Lower leg skin (tissue), 3 donors: ENCODE measurements at regions not wholly inside any gene's neighbourhood (a gene's known extent, or its start where the extent isn't known, plus 50 kb on each side); places are given as distances from the start of the nearest gene placed in this dataset.

Experiments used
- POLR2A ChIP-seq, 2 donors: fragments of 450-650 bp; IDR thresholded peaks; one replicate each; pipeline ENCODE4 v1.6.1; 2016 to 2017; ENCODE audit warnings: antibody characterized with exemption in 2 of 2, mild to moderate bottlenecking in 1 of 2, moderate library complexity in 1 of 2
- TF ChIP-seq, protein P1 (sequence below), 3 donors: fragments of 450-650 bp; IDR thresholded peaks; one replicate each; pipeline ENCODE4 v1.5.1; 2016; ENCODE audit warnings: antibody characterized with exemption in 3 of 3, mild to moderate bottlenecking in 3 of 3, moderate library complexity in 2 of 3

GRCh38 chr18:11339188-11339775 lies 189.9 kb upstream of the PIEZO2 start:
- TF ChIP-seq, protein P1, sequence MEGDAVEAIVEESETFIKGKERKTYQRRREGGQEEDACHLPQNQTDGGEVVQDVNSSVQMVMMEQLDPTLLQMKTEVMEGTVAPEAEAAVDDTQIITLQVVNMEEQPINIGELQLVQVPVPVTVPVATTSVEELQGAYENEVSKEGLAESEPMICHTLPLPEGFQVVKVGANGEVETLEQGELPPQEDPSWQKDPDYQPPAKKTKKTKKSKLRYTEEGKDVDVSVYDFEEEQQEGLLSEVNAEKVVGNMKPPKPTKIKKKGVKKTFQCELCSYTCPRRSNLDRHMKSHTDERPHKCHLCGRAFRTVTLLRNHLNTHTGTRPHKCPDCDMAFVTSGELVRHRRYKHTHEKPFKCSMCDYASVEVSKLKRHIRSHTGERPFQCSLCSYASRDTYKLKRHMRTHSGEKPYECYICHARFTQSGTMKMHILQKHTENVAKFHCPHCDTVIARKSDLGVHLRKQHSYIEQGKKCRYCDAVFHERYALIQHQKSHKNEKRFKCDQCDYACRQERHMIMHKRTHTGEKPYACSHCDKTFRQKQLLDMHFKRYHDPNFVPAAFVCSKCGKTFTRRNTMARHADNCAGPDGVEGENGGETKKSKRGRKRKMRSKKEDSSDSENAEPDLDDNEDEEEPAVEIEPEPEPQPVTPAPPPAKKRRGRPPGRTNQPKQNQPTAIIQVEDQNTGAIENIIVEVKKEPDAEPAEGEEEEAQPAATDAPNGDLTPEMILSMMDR (IDR thresholded peaks at IDR 0.05), result no peak
- no peak for TF ChIP-seq POLR2A (IDR thresholded peaks at IDR 0.05)
